Endothelial cell of umbilical vein (primary cell): ENCODE measurements at regions not wholly inside any gene's neighbourhood (a gene's known extent, or its start where the extent isn't known, plus 50 kb on each side); places are given as distances from the start of the nearest gene placed in this dataset.

Experiments
- BruUV-seq: library from RNA; stranded (reverse); fragments of 400-500 nt; replicated peaks from 2 replicates; lab custom pipeline; 2021; lab: Mats Ljungman, UMichigan
- CTCF ChIA-PET: fragments of 300-600, 350-600 bp; sonication (Branson Sonifier 250); formaldehyde crosslinking; loops from one replicate; lab custom pipeline; 2021; ENCODE audit warnings: antibody characterized with exemption, inconsistent platforms; lab: Charles Lee
- POLR2A ChIA-PET: fragments of 300-600, 350-600 bp; sonication (Branson Sonifier 250); formaldehyde crosslinking; loops from one replicate; lab custom pipeline; 2021; ENCODE audit warnings: antibody characterized with exemption, inconsistent platforms; lab: Charles Lee
- DNase-seq: peaks from one replicate; pipeline ENCODE4 v3.0.0-alpha.2; 2011; ENCODE audit warnings: low read depth, low spot score
- FAIRE-seq: peaks from 2 replicates; lab custom pipeline; 2011; peaks lifted over from hg19 to GRCh38; lab: Jason Lieb, UNC
- H2AFZ ChIP-seq: 2 replicates; pipeline ENCODE4 v1.6.0; 2012; ENCODE audit warnings: low read depth, low read length, control low read depth, inconsistent platforms
- H3K27ac ChIP-seq: 2 replicates; pipeline ENCODE4 v1.5.1; 2011; ENCODE audit warnings: low read depth, mild to moderate bottlenecking, control low read depth, low read length, moderate library complexity; ENCODE audit not compliant: insufficient read depth
- H3K27me3 ChIP-seq, 2 experiments: 2 replicates each; pipeline versions ENCODE4 v1.6.0 to v1.6.1; 2011; ENCODE audit warnings: low read length in 2 of 2, mixed read lengths in 1 of 2; ENCODE audit not compliant: control insufficient read depth in 2 of 2, insufficient read depth in 2 of 2
- H3K36me3 ChIP-seq, 2 experiments: 2 replicates in 1 of 2; 3 replicates in 1 of 2; pipeline ENCODE4 v1.5.1; 2011; ENCODE audit warnings: low read length in 2 of 2, mild to moderate bottlenecking in 1 of 2, moderate library complexity in 1 of 2; ENCODE audit not compliant: control insufficient read depth in 2 of 2, insufficient read depth in 2 of 2; ENCODE audit errors: extremely low read depth in 1 of 2
- H3K4me1 ChIP-seq: 3 replicates; pipeline ENCODE4 v1.5.1; 2011; ENCODE audit warnings: mild to moderate bottlenecking, low read length; ENCODE audit not compliant: control insufficient read depth, insufficient read depth; ENCODE audit errors: extremely low read depth
- H3K4me2 ChIP-seq: 2 replicates; pipeline ENCODE4 v1.6.1; 2011; ENCODE audit warnings: low read length, control low read depth, mixed read lengths; ENCODE audit not compliant: insufficient read depth
- H3K4me3 ChIP-seq, 3 experiments: fragments of 200-600 bp in 1 of 3; sonication (generic), shearing (Covaris generic) in 1 of 3; replicated peaks in 1 of 3; 2 replicates each; pipeline ENCODE4 v1.5.1; 2011 to 2016; ENCODE audit warnings: control low read depth in 3 of 3, low read length in 3 of 3, mild to moderate bottlenecking in 2 of 3, inconsistent platforms in 1 of 3, low read depth in 1 of 3, moderate library complexity in 1 of 3; ENCODE audit not compliant: insufficient read depth in 1 of 3
- H3K79me2 ChIP-seq: 2 replicates; pipeline ENCODE4 v1.6.0; 2012; ENCODE audit warnings: low read length, inconsistent platforms; ENCODE audit not compliant: control insufficient read depth, insufficient read depth
- H3K9ac ChIP-seq: replicated peaks from 2 replicates; pipeline ENCODE3; 2011; ENCODE audit warnings: low read length, control low read depth; ENCODE audit not compliant: insufficient read depth; ENCODE audit errors: extremely low read depth
- H3K9me1 ChIP-seq: replicated peaks from 3 replicates; pipeline ENCODE4 v1.6.0; 2011; ENCODE audit warnings: mild to moderate bottlenecking, low read length; ENCODE audit not compliant: control insufficient read depth, insufficient read depth; ENCODE audit errors: extremely low read depth
- H3K9me3 ChIP-seq: replicated peaks from 2 replicates; pipeline ENCODE4 v1.5.1; 2012; ENCODE audit warnings: low read length, inconsistent platforms; ENCODE audit not compliant: control insufficient read depth, insufficient read depth
- H4K20me1 ChIP-seq: replicated peaks from 2 replicates; pipeline ENCODE3; 2011; ENCODE audit warnings: mild to moderate bottlenecking, low read length; ENCODE audit not compliant: control insufficient read depth, insufficient read depth; ENCODE audit errors: extremely low read depth
- CTCF ChIP-seq, 2 donors: IDR thresholded peaks; 1 replicate in 1 of 2; 2 replicates in 1 of 2; pipeline ENCODE4 v1.5.1; 2011; ENCODE audit warnings: low read length in 2 of 2, mild to moderate bottlenecking in 2 of 2, moderate library complexity in 2 of 2, control low read depth in 1 of 2, inconsistent platforms in 1 of 2, low read depth in 1 of 2; ENCODE audit not compliant: insufficient read depth in 1 of 2; ENCODE audit errors: extremely low read depth in 1 of 2
- EZH2 ChIP-seq: IDR thresholded peaks from 2 replicates; pipeline ENCODE4 v1.6.1; 2012; ENCODE audit warnings: borderline replicate concordance, low read depth, mild to moderate bottlenecking, moderate library complexity, low read length, inconsistent platforms; ENCODE audit not compliant: severe bottlenecking
- FOS ChIP-seq: IDR thresholded peaks from 2 replicates; pipeline ENCODE4 v1.6.1; 2011; ENCODE audit warnings: mild to moderate bottlenecking, low read length, moderate library complexity, borderline replicate concordance; ENCODE audit not compliant: insufficient read depth
- JUN ChIP-seq: IDR thresholded peaks from 2 replicates; pipeline ENCODE4 v1.6.1; 2011; ENCODE audit warnings: borderline replicate concordance, low read depth; ENCODE audit not compliant: insufficient read length, insufficient read depth
- MAX ChIP-seq: IDR thresholded peaks from 2 replicates; pipeline ENCODE4 v1.6.1; 2011; ENCODE audit not compliant: insufficient read depth, insufficient read length
- MYC ChIP-seq: IDR thresholded peaks from one replicate; pipeline ENCODE4 v1.6.1; 2011; ENCODE audit warnings: mild to moderate bottlenecking, low read depth, low read length
- POLR2A ChIP-seq: IDR thresholded peaks from 2 replicates; pipeline ENCODE4 v1.6.1; 2012; ENCODE audit warnings: low read depth, mild to moderate bottlenecking, control low read depth, low read length
- POLR2AphosphoS5 ChIP-seq: IDR thresholded peaks from 2 replicates; pipeline ENCODE4 v1.6.1; 2012; ENCODE audit warnings: low read depth, mild to moderate bottlenecking, control low read depth, low read length, moderate library complexity; ENCODE audit not compliant: insufficient read depth
- dilution Hi-C: fragments of 300-500 bp; cut with MboI; formaldehyde crosslinking; loops from one replicate; pipeline ENCODE4 v1.15.0; 2019; ENCODE audit warnings: low sequenced_read_pairs; ENCODE audit not compliant: extremely low pct_ligation_motif_present
- intact Hi-C: fragments of 100-400 bp; cut with micrococcal nuclease; formaldehyde crosslinking; loops from one replicate; pipeline ENCODE4 v1.10.0; 2022

DNA sequence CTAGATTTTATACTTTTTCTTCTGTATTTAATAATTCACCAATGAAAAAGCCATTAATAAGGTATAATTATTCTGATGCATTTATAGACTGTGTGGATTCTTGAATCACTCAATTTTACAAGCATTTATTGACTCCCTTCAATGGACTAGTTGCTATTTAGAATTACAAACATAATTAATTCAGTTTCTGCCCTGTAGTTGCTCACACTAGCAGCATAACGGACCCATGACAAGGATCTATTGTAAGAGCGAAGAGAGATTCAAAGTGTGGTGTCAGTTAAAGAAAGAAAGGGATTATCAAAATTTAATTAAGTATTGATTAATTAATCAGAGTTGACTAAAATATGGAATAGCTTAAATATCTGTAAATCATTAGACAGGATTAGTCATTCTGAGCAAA, 602.6 kb upstream of the PTCHD4 start:
- Histone ChIP-seq H3K4me1 (no peaks in the 10 kb centered on the region), H3K79me2 (no peaks in the 10 kb centered on the region), H3K4me3 (no peak overlapping the region), H2AFZ (no peak overlapping the region), H3K9me3 (no peaks in the 10 kb centered on the region), H3K36me3 (no peaks in the 10 kb centered on the region), H3K9ac (no peak overlapping the region), H3K27ac (no peak overlapping the region), H4K20me1 (no peaks in the 10 kb centered on the region), H3K4me2 (no peak overlapping the region), H3K9me1 (no peaks in the 10 kb centered on the region), H3K27me3 (no peaks in the 10 kb centered on the region)
- DNase-seq (no peak), FAIRE-seq (no peak)
- no TSS peak for BruUV-seq
- no peak for TF ChIP-seq POLR2AphosphoS5
- no peak for TF ChIP-seq CTCF (IDR thresholded peaks at IDR 0.05; ENCODE audit: extremely low read depth in 1 of 2, insufficient read depth in 1 of 2, low read depth in 1 of 2, low read length in 2 of 2)
- no peak for TF ChIP-seq MAX
- ChIA-PET POLR2A (no interaction called here), CTCF (no interaction called here)
- intact Hi-C loops (no loop called here), dilution Hi-C loops (no loop called here)

DNA sequence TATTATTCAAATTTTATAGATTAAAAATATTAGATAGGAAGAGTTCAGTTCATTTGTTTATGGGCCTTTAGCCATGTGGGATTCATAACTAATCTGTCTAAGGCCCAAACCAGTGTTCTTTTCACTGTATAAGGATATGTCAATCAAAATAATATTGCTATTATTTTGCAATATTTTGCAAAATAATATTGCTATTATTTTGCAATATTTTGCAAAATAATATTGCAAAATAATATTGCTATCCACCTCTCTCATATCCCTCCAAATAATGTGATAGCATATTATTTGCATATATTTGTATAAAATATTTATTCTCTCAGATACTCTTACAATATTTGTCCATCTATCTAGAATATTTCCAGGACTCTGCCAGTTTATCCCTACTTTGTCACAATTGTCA, 595.3 kb upstream of the PTCHD4 start:
- intact Hi-C loops: no loop called here
- Histone ChIP-seq H3K27me3 (no peaks in the 10 kb centered on the region), H3K4me1 (no peaks in the 10 kb centered on the region), H3K4me2 (no peak overlapping the region), H4K20me1 (no peaks in the 10 kb centered on the region), H3K4me3 (no peak overlapping the region), H3K9ac (no peak overlapping the region), H3K27ac (no peak overlapping the region), H3K36me3 (no peaks in the 10 kb centered on the region), H3K9me3 (no peaks in the 10 kb centered on the region), H3K9me1 (no peaks in the 10 kb centered on the region), H2AFZ (no peak overlapping the region), H3K79me2 (no peaks in the 10 kb centered on the region)
- no TSS peak for BruUV-seq
- ChIA-PET CTCF (no interaction called here), POLR2A (no interaction called here)
- no peak for TF ChIP-seq MYC
- no peak for TF ChIP-seq JUN
- TF ChIP-seq EZH2: no peak
- TF ChIP-seq POLR2A: no peak
- no peak for TF ChIP-seq FOS
- DNase-seq (no peak), FAIRE-seq (no peak)
- dilution Hi-C loops: no loop called here
